GM13977 (cell line): ENCODE measurements at regions not wholly inside any gene's neighbourhood (a gene's known extent, or its start where the extent isn't known, plus 50 kb on each side); places are given as distances from the start of the nearest gene placed in this dataset.

Experiments used
- DNase-seq: peaks from one replicate; pipeline ENCODE4 v3.0.0; 2012; ENCODE audit warnings: low spot score
- CTCF ChIP-seq: IDR thresholded peaks from 2 replicates; pipeline ENCODE4 v1.5.1; 2012; ENCODE audit warnings: mild to moderate bottlenecking, control low read depth; ENCODE audit not compliant: insufficient read depth; ENCODE audit errors: extremely low read depth, missing control alignments
- in situ Hi-C: fragments of 300-500 bp; cut with MboI; formaldehyde crosslinking; loops from one replicate; pipeline ENCODE4 v1.12.0; 2022; ENCODE audit warnings: low sequenced_read_pairs, low pct_unique_long_range_greater_than_20kb, mixed read lengths, inconsistent platforms; ENCODE audit not compliant: unreplicated experiment

GRCh38 chr20:63072231-63072791 lies 65.5 kb upstream of the BHLHE23 start:
- in situ Hi-C loops = no loop called here

GRCh38 chr20:63071541-63072181 lies 64.9 kb upstream of the BHLHE23 start:
- no peak for DNase-seq
- TF ChIP-seq CTCF = no peak
- in situ Hi-C loops = no loop called here

More at GRCh38 chr20:63072231-63072791, 65.5 kb upstream of the BHLHE23 start:
- DNase-seq = no peak
- TF ChIP-seq CTCF = no peak

- DNase-seq = no peak
- in situ Hi-C loops = no loop called here
- no peak for TF ChIP-seq CTCF
Measured at GRCh38 chr20:63070771-63071540, 64.2 kb upstream of the BHLHE23 start.

- DNase-seq = no peak
- in situ Hi-C loops = no loop called here
- TF ChIP-seq CTCF = no peak
Measured at GRCh38 chr20:63070301-63070625, 63.5 kb upstream of the BHLHE23 start.

GRCh38 chr20:63068711-63069367 lies 62.1 kb upstream of the BHLHE23 start:
- in situ Hi-C loops = no loop called here
- DNase-seq = no peak
- no peak for TF ChIP-seq CTCF

GRCh38 chr20:63067721-63068560 lies 61.2 kb upstream of the BHLHE23 start:
- DNase-seq = no peak

More at GRCh38 chr20:63067721-63068560, 61.2 kb upstream of the BHLHE23 start:
- TF ChIP-seq CTCF = no peak
- in situ Hi-C loops = no loop called here
